ENCODE measurements at regions not wholly inside any gene's neighbourhood (a gene's known extent, or its start where the extent isn't known, plus 50 kb on each side); places are given as distances from the start of the nearest gene placed in this dataset.

- TF ChIP-seq POU6F1 (CRISPR knock-in tag; IDR thresholded peaks at IDR 0.05; ENCODE audit: borderline replicate concordance, low read depth) (no peak), CREB5 (CRISPR knock-in tag; IDR thresholded peaks at IDR 0.05; ENCODE audit: low read depth) (no peak), CSDC2 (CRISPR knock-in tag; IDR thresholded peaks at IDR 0.05) (no peak)
Measured at GRCh38 chr1:69363236-69363635, 204.5 kb upstream of the LRRC7 start (continued).

- TF ChIP-seq CSRNP3 (CRISPR knock-in tag; IDR thresholded peaks at IDR 0.05) (no peak), ISL1 (CRISPR knock-in tag; IDR thresholded peaks at IDR 0.05) (no peak), ZFP30 (CRISPR knock-in tag; IDR thresholded peaks at IDR 0.05) (no peak), BACH2 (CRISPR knock-in tag; IDR thresholded peaks at IDR 0.05; ENCODE audit: borderline replicate concordance) (no peak), ZNF565 (CRISPR knock-in tag; conservative IDR thresholded peaks at IDR 0.05; ENCODE audit: low read depth) (no peak)
- ATAC-seq = no peak
Measured at GRCh38 chr1:69373520-69373919, 194.2 kb upstream of the LRRC7 start.

GRCh38 chr1:69376408-69376807 lies 191.3 kb upstream of the LRRC7 start:
- no peak for TF ChIP-seq OSR1 (CRISPR knock-in tag; IDR thresholded peaks at IDR 0.05)

GRCh38 chr1:69377507-69377906 lies 190.2 kb upstream of the LRRC7 start:
- ATAC-seq = no peak
- TF ChIP-seq ESRRG (CRISPR knock-in tag; IDR thresholded peaks at IDR 0.05) = no peak
- no peak for TF ChIP-seq BACH2 (CRISPR knock-in tag; IDR thresholded peaks at IDR 0.05; ENCODE audit: borderline replicate concordance)
- no peak for TF ChIP-seq ZC3H10 (CRISPR knock-in tag; IDR thresholded peaks at IDR 0.05)
- no peak for TF ChIP-seq ZFP30 (CRISPR knock-in tag; IDR thresholded peaks at IDR 0.05)
- TF ChIP-seq ISL1 (CRISPR knock-in tag; IDR thresholded peaks at IDR 0.05) = no peak
- no peak for TF ChIP-seq TCF4 (CRISPR knock-in tag; IDR thresholded peaks at IDR 0.05; ENCODE audit: borderline replicate concordance)

More at GRCh38 chr1:69376408-69376807, 191.3 kb upstream of the LRRC7 start:
- no peak for ATAC-seq

- TF ChIP-seq OSR1 (CRISPR knock-in tag; IDR thresholded peaks at IDR 0.05) = no peak
- no peak for TF ChIP-seq ZNF565 (CRISPR knock-in tag; conservative IDR thresholded peaks at IDR 0.05; ENCODE audit: low read depth)
- no peak for TF ChIP-seq TSHZ2 (CRISPR knock-in tag; IDR thresholded peaks at IDR 0.05)
- TF ChIP-seq PPARA (CRISPR knock-in tag; IDR thresholded peaks at IDR 0.05; ENCODE audit: borderline replicate concordance) = no peak
- TF ChIP-seq ARNTL (CRISPR knock-in tag; IDR thresholded peaks at IDR 0.05; ENCODE audit: borderline replicate concordance, low read depth) = no peak
- no peak for TF ChIP-seq ISL1 (CRISPR knock-in tag; IDR thresholded peaks at IDR 0.05)
- TF ChIP-seq RARB (CRISPR knock-in tag; IDR thresholded peaks at IDR 0.05) = no peak
- no peak for TF ChIP-seq TCF4 (CRISPR knock-in tag; IDR thresholded peaks at IDR 0.05; ENCODE audit: borderline replicate concordance)
- TF ChIP-seq PATZ1 (CRISPR knock-in tag; IDR thresholded peaks at IDR 0.05; ENCODE audit: borderline replicate concordance) = no peak
- no peak for TF ChIP-seq ZNF70 (CRISPR knock-in tag; IDR thresholded peaks at IDR 0.05)
- TF ChIP-seq CSDC2 (CRISPR knock-in tag; IDR thresholded peaks at IDR 0.05) = no peak
- no peak for TF ChIP-seq ESRRG (CRISPR knock-in tag; IDR thresholded peaks at IDR 0.05)
- TF ChIP-seq ZC3H10 (CRISPR knock-in tag; IDR thresholded peaks at IDR 0.05) = no peak
- no peak for TF ChIP-seq ZNF8 (CRISPR knock-in tag; IDR thresholded peaks at IDR 0.05)
- ATAC-seq = no peak
Measured at GRCh38 chr1:69388044-69388443, 179.7 kb upstream of the LRRC7 start.
